Endodermal cell (in vitro differentiated cells): ENCODE measurements at regions not wholly inside any gene's neighbourhood (a gene's known extent, or its start where the extent isn't known, plus 50 kb on each side); places are given as distances from the start of the nearest gene placed in this dataset.

Source experiments
- DNase-seq: peaks from one replicate; pipeline ENCODE4 v3.0.0-alpha.2; 2017
- H3K27ac ChIP-seq: 2 replicates; pipeline ENCODE4 v1.5.1; 2013; ENCODE audit warnings: mild to moderate bottlenecking, low read depth, low read length, moderate library complexity
- H3K27me3 ChIP-seq: 2 replicates; pipeline ENCODE4 v1.6.1; 2013; ENCODE audit warnings: mild to moderate bottlenecking, low read length, moderate library complexity; ENCODE audit not compliant: insufficient read depth, control insufficient read depth, poor library complexity, severe bottlenecking
- H3K36me3 ChIP-seq: 2 replicates; pipeline ENCODE4 v1.7.0; 2013; ENCODE audit warnings: mild to moderate bottlenecking, low read length, moderate library complexity; ENCODE audit not compliant: control insufficient read depth, insufficient read depth
- H3K4me1 ChIP-seq: one replicate; pipeline ENCODE4 v1.7.0; 2013; ENCODE audit warnings: low read length; ENCODE audit not compliant: control insufficient read depth, insufficient read depth
- H3K4me3 ChIP-seq: 2 replicates; pipeline ENCODE4 v1.5.1; 2013; ENCODE audit warnings: mild to moderate bottlenecking, low read length, moderate library complexity
- H3K9ac ChIP-seq: 2 replicates; pipeline ENCODE4 v1.6.1; 2013; ENCODE audit warnings: mild to moderate bottlenecking, low read length, moderate library complexity; ENCODE audit not compliant: poor library complexity, severe bottlenecking; ENCODE audit errors: extremely low read depth
- H3K9me3 ChIP-seq: 2 replicates; pipeline ENCODE4 v1.6.1; 2013; ENCODE audit warnings: mild to moderate bottlenecking, low read length, moderate library complexity; ENCODE audit not compliant: control insufficient read depth
- H3K27ac Mint-ChIP-seq: 2 replicates; pipeline ENCODE4 v1.8.0; 2020; ENCODE audit warnings: mixed read lengths
- H3K27me3 Mint-ChIP-seq: 2 replicates; pipeline ENCODE4 v1.8.0; 2021; ENCODE audit warnings: mild to moderate bottlenecking, mixed read lengths; ENCODE audit not compliant: insufficient read depth
- H3K36me3 Mint-ChIP-seq: 2 replicates; pipeline ENCODE4 v1.8.0; 2020; ENCODE audit warnings: low read depth, mixed read lengths
- H3K4me1 Mint-ChIP-seq: 2 replicates; pipeline ENCODE4 v1.8.0; 2020; ENCODE audit warnings: mixed read lengths
- H3K4me3 Mint-ChIP-seq: 2 replicates; pipeline ENCODE4 v1.8.0; 2020; ENCODE audit warnings: mild to moderate bottlenecking, moderate library complexity, mixed read lengths
- H3K9me3 Mint-ChIP-seq: 2 replicates; pipeline ENCODE4 v1.8.0; 2020; ENCODE audit warnings: mild to moderate bottlenecking, mixed read lengths
- CTCF ChIP-seq: fragments of 200-600 bp; sonication (generic); conservative IDR thresholded peaks from 2 replicates; pipeline ENCODE4 v1.5.0; 2021; ENCODE audit warnings: antibody characterized with exemption, mild to moderate bottlenecking
- WGBS, 2 experiments: methylation state at CpG; one replicate each; pipeline versions ENCODE4 v1.1.5 to v1.1.7; 2013; ENCODE audit warnings: missing lambda C conversion rate in 2 of 2, mixed read lengths in 1 of 2; ENCODE audit not compliant: insufficient coverage in 1 of 2, insufficient read length in 1 of 2; 5-methylcytosine and 5-hydroxymethylcytosine counted together

DNA sequence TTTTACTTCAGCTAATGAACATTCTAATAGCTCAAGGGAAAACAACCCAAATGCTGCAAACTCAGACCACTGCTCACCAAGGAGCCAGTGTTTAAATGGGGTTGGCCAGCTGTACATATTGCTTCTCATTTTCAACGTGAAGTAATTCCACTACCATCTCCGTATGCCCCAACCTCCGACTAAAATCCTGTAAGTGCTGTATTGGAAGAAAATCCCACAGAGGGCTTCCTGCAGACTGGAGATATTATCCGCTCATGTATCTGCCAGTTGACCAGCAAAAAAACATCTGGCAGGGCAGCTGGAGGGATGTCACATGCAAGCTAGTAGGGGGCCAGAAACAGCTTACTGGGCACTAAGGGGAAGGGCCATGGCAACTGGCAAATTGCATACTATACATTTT is 485.0 kb downstream of the SNAPC1 start:
- 91 to 94% methylated on average over 2 to 4 of the region's 4 CpGs for WGBS, 2 experiments
- no peak overlapping the region for H3K27ac ChIP-seq
- no peak for TF ChIP-seq CTCF
- no peaks in the 10 kb centered on the region for H3K27me3 Mint-ChIP-seq
- H3K9me3 ChIP-seq: no peaks in the 10 kb centered on the region
- no peaks in the 10 kb centered on the region for H3K36me3 ChIP-seq
- no peaks in the 10 kb centered on the region for H3K36me3 Mint-ChIP-seq
- H3K4me3 Mint-ChIP-seq: no peak overlapping the region
- peaks cover 8% of the 10 kb centered on the region for H3K4me1 ChIP-seq
- peaks cover 12% of the 10 kb centered on the region for H3K9me3 Mint-ChIP-seq
- H3K27ac Mint-ChIP-seq: no peak overlapping the region
- no peaks in the 10 kb centered on the region for H3K27me3 ChIP-seq
- H3K9ac ChIP-seq: no peak overlapping the region
- DNase-seq: no peak
- H3K4me3 ChIP-seq: no peak overlapping the region
- H3K4me1 Mint-ChIP-seq: peaks cover 6% of the 10 kb centered on the region

DNA sequence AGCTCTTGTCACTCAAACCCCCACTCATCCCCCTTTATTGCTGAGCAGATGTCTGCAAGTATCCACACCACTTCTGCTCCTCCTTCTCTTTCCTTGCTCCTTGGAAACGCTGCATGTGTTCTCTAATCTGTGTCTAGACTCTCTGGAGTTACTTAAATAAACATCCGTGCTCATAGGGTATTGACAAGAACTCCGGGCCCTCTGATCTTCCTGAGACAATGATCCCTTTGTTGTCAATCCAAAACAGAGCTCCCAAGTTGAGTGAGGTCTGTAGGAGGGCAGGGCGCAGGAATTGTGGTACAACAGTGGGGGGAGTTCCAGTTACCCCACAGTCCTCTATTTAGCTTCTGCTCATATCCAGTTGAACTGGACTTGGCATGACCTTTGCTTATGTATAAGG is 489.0 kb downstream of the SNAPC1 start:
- H3K4me1 ChIP-seq: peaks cover 11% of the 10 kb centered on the region
- H3K9ac ChIP-seq: no peak overlapping the region
- DNase-seq: no peak
- no peaks in the 10 kb centered on the region for H3K27me3 Mint-ChIP-seq
- peak overlapping the region; percentile 14 for H3K27ac Mint-ChIP-seq
- H3K4me3 ChIP-seq: no peak overlapping the region
- peaks cover 3% of the 10 kb centered on the region for H3K9me3 Mint-ChIP-seq
- peaks cover 11% of the 10 kb centered on the region for H3K4me1 Mint-ChIP-seq
- WGBS, 2 experiments: 67 to 80% methylated on average over 1 to 4 of the region's 4 CpGs
- H3K36me3 Mint-ChIP-seq: no peaks in the 10 kb centered on the region
- H3K27me3 ChIP-seq: no peaks in the 10 kb centered on the region
- no peaks in the 10 kb centered on the region for H3K36me3 ChIP-seq
- no peak overlapping the region for H3K27ac ChIP-seq
- no peak overlapping the region for H3K4me3 Mint-ChIP-seq
- no peak for TF ChIP-seq CTCF
- no peaks in the 10 kb centered on the region for H3K9me3 ChIP-seq

DNA sequence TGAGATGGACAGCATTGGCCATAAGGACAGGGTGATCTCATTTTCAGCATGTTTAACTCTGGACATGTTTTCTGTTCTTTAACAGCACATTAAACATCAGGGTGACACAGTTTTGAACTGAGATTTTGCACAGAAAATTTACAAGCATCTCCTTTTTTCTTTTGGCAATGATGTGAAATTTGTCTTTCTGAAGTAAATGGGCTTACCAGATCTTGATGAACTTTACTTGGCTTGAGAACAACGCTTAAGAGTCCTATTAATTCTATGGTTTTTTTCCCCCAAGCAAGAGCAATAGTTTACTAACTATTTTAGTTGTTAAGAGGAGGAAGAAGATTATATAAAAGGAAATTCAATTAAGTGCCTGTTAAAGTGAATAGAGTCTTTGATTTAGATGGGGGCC is 491.0 kb downstream of the SNAPC1 start:
- Mint-ChIP-seq H3K36me3 (no peaks in the 10 kb centered on the region), H3K9me3 (no peaks in the 10 kb centered on the region), H3K4me3 (no peak overlapping the region), H3K27me3 (no peaks in the 10 kb centered on the region), H3K27ac (no peak overlapping the region), H3K4me1 (peaks cover 11% of the 10 kb centered on the region)
- no peak for DNase-seq
- no peak for TF ChIP-seq CTCF
- H3K27me3 ChIP-seq: no peaks in the 10 kb centered on the region
- no peaks in the 10 kb centered on the region for H3K9me3 ChIP-seq
- WGBS, 2 experiments: 55 to 83% methylated on average over 1 of the region's 1 CpG
- no peak overlapping the region for H3K27ac ChIP-seq
- no peak overlapping the region for H3K9ac ChIP-seq
- no peaks in the 10 kb centered on the region for H3K36me3 ChIP-seq
- H3K4me3 ChIP-seq: no peak overlapping the region
- peaks cover 11% of the 10 kb centered on the region for H3K4me1 ChIP-seq
